ENCODE measurements at regions not wholly inside any gene's neighbourhood (a gene's known extent, or its start where the extent isn't known, plus 50 kb on each side); places are given as distances from the start of the nearest gene placed in this dataset.

GRCh38 chr12:97404543-97404942 lies 58.1 kb upstream of the RMST start:
- FAIRE-seq (no peak), DNase-seq (ENCODE audit: insufficient read length, low spot score) (peak; percentile 15)

GRCh38 chr12:97408363-97408762 lies 54.2 kb upstream of the RMST start:
- no peak for FAIRE-seq

GRCh38 chr12:97411341-97411740 lies 51.3 kb upstream of the RMST start:
- FAIRE-seq (no peak), DNase-seq (ENCODE audit: insufficient read length, low spot score) (no peak)

More at GRCh38 chr12:97408363-97408762, 54.2 kb upstream of the RMST start:
- no peak for DNase-seq (ENCODE audit: insufficient read length, low spot score)
